Suprapubic skin (tissue), 4 donors: ENCODE measurements at regions not wholly inside any gene's neighbourhood (a gene's known extent, or its start where the extent isn't known, plus 50 kb on each side); places are given as distances from the start of the nearest gene placed in this dataset.

Experiments
- CTCF ChIP-seq, 2 donors: fragments of 200-600 bp in 1 of 2; fragments of 450-650 bp in 1 of 2; sonication (generic) in 1 of 2; IDR thresholded peaks; one replicate each; pipeline ENCODE4 v1.5.1; 2016 to 2019; ENCODE audit warnings: antibody characterized with exemption in 2 of 2, mild to moderate bottlenecking in 1 of 2, moderate library complexity in 1 of 2
- POLR2A ChIP-seq, 2 donors: fragments of 450-650 bp; IDR thresholded peaks; one replicate each; pipeline ENCODE4 v1.6.1; 2017; ENCODE audit warnings: antibody characterized with exemption in 2 of 2, mild to moderate bottlenecking in 2 of 2, moderate library complexity in 2 of 2
- POLR2AphosphoS5 ChIP-seq, 3 donors: sonication (generic); formaldehyde crosslinking; IDR thresholded peaks; one replicate each; pipeline ENCODE4 v1.6.1; 2017; ENCODE audit warnings: antibody characterized with exemption in 3 of 3

- TF ChIP-seq CTCF (IDR thresholded peaks at IDR 0.05) (no peak), POLR2A (IDR thresholded peaks at IDR 0.05) (no peak), POLR2AphosphoS5 (IDR thresholded peaks at IDR 0.05) (no peak)
These were observed 555.4 kb upstream of the EEF2KMT start for GRCh38 chr16:5653041-5653440.
